Nucleus accumbens (tissue), 56 donors: ENCODE measurements at regions not wholly inside any gene's neighbourhood (a gene's known extent, or its start where the extent isn't known, plus 50 kb on each side); places are given as distances from the start of the nearest gene placed in this dataset.
"Not testable (repeated sequence)": the region's sequence is repeated elsewhere in the genome, so short reads cannot be mapped to it uniquely, and the experiment has no call there.

Experiments used
- DNase-seq, 56 donors: peaks; one replicate each; lab custom pipeline; 2025; lab: John Stamatoyannopoulos, UW

GRCh38 chr12:89230376-89231315 is 121.7 kb downstream of the DUSP6 start:
- no peak for DNase-seq

GRCh38 chr12:89228491-89228890 is 123.8 kb downstream of the DUSP6 start:
- DNase-seq = no peak

DNA sequence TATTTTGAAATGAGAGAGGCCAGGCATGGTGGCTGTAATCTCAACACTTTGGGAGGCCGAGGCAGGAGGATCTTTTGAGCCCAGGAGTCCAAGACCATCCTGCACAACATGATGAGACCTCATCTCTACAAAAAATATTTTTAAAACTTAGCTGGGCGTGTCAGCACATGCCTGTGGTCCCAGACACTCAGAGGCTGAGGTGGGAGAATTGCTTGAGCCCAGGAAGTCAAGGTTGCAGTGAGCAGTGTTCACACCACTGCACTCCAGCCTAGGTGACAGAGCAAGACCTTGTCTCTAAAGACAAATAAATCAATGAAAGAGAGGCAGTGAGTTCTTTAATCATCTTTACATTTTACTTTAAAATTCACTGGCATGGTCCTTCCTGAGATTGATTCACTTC is 124.5 kb downstream of the DUSP6 start:
- DNase-seq = no peak

GRCh38 chr12:89225808-89226411 is 126.4 kb downstream of the DUSP6 start:
- DNase-seq = no peak

DNA sequence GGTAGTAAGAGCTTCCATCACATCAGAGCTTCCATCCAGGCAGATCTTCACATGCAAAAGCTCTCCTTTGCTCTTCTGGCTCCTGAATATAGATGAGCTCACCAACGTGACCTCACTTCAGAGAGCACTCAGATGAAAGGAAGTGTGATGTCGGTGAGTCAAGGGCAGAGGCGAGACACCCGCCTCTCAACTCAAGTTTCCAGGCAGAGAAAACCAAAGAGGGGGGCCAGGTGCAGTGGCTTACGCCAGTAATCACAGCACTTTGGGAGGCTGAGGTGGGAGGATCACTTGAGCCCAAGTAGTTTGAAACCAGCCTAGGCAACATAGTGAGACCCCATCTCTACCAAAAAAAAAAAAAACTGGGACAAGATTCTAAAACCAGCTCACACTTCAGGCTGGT is 126.9 kb downstream of the DUSP6 start:
- DNase-seq = no peak

DNA sequence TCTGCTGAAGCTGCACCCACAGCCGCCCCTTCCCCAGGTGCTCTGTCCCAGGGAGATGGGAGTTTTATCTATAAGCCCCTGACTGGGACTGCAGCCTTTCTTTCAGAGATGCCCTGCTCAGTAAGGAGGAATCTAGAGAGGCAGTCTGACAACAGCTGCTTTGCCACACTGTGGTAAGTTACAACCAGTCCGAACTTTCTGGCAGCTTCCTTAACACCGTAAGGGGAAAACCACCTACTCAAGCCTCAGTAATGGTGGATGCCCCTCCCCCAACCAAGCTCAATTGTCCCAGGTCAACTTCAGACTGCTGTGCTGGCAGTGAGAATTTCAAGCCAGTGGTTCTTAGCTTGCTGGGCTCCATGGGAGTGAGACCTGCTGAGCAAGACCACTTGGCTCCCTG is 129.7 kb downstream of the DUSP6 start:
- not testable (repeated sequence) for DNase-seq

DNA sequence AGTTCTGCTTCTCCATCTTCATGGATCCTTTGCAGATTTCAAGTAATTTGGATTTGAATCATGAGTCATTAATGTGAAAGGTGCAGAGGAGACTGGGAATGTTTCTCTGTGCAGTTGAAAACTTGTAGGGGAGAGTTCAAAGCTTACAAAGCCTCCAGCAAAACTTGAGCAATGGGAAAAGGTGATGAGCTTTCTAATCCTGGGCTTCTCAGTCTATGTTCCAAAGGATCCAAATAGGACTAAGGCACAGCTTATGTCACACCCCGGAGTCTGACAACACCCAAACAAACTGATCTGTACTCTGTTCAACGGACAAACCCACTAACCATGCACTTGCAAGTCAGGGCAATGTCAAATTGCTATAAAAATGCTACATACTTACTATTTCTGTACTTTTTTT is 134.8 kb downstream of the DUSP6 start:
- no peak for DNase-seq

GRCh38 chr12:89216211-89216952 is 135.9 kb downstream of the DUSP6 start:
- no peak for DNase-seq

DNA sequence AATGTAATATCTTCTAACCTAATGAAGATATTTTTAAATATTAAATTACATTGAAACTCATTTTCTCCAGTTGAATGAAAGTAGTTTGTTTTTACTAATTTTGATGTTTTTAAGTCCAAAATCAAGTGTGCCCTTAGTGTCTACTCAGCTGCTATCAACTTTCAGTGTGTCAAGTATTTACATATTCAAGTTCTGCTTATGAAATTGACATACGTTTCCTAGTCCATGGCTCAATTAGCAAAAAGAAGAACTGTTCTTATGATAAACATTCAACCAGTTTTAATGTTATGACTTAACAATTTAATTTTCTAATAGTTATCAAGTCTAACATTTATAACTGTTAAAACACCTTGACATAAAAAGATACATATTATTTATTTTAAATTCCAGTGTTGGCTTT is 137.1 kb downstream of the DUSP6 start:
- no peak for DNase-seq

DNA sequence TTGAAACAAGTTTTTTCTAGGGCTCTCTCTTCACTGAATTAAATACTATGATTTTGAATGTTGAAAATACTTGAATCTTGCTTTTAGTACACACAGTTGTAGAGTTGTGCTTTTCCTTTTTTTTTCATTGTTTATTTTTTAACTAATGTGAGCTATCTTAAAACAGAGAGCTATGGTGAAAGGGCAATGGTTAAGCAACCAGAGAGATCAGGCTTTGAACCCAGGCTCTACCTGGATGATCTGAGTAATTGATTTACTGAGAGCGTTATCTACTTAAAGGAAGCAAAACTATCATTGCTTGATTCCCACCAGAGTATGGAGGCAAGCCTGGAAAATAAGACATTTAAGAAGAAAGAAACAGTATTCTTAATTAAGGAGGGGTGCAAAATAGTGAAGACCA is 138.6 kb downstream of the DUSP6 start:
- no peak for DNase-seq

- DNase-seq = no peak
Measured at GRCh38 chr12:89213139-89213538, 139.2 kb downstream of the DUSP6 start.

DNA sequence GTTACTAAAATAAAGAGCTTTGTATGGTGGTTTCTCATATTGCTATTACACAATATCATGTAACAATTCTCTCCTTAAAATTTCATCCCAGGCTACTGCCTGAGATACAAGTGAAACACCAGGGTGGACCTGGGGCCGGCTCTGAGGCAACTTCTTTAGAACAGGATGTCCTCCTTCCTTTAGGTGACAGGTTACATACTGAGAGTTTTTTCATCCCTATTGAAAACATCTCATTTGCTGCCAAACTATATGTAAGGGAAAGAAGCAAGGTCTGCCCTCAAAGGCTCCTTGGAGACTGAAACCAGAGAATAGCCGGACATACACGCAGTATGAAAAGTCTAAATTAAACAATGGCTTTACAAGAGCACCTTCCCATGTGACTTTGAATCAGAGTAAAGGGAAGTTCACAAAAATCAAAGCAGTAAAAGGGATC is 139.9 kb downstream of the DUSP6 start:
- DNase-seq = no peak

GRCh38 chr12:89211456-89211855 is 140.8 kb downstream of the DUSP6 start:
- DNase-seq = no peak

- DNase-seq = no peak
Measured at GRCh38 chr12:89210277-89210676, 142.0 kb downstream of the DUSP6 start.

GRCh38 chr12:89208661-89209096 is 143.6 kb downstream of the DUSP6 start:
- DNase-seq = no peak

DNA sequence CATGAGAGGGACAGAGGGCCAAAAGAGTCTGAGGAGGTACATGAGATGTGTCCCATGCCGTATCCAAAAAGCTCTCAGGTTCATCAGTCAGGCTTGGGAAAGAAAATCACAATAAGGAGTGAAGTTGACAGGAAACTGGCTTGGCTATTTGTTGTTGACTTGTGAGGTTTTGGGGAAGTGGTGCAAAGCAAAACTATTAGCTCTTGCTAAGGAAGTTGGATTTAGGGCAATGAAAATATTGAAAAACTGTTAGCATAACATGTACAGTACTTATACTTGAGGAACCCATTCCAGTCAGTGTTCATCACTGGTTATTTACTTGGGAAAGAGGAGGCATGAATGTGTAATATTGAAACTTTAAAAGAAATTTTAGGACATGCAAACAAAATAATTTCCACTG is 145.9 kb downstream of the DUSP6 start:
- DNase-seq = no peak

DNA sequence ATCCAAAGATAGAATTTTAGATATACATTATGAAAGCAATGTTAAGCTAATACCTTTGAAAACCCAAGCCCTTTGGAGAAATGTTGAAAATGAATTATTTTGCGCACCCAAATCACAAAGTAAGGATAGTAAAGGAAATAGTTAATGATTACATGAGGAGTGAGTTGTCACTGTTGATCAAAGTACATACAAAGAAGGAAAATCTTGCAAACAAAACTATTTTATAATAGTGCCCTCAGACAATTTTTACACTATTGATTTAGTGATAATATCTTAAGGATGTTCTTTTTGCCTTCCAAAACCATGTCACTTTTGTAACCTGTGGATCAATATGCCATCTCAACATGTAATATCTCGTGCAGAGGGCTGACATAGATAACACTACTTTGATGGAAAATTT is 146.8 kb downstream of the DUSP6 start:
- DNase-seq = no peak

GRCh38 chr12:89203144-89203543 is 149.2 kb downstream of the DUSP6 start:
- DNase-seq = no peak

- no peak for DNase-seq
Measured at GRCh38 chr12:89200217-89200616, 152.1 kb downstream of the DUSP6 start.

DNA sequence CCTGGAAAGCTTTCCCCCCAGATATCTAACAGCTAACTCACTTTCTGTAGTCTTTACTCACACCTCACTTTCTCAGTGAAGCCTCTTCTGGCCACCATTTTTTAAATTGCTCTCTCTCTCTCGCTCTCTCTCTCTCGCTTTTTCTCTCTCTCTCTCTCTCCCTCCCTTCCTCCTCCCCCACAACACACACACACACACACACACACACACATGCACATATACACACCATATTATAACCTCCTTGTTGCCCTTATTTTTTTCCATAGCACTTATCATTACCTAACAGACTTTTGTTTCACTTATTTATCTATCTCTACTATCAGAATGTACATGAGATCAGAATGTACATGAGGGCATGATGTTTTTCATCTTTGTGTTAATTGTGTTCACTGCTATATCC is 156.8 kb downstream of the DUSP6 start:
- DNase-seq = no peak

DNA sequence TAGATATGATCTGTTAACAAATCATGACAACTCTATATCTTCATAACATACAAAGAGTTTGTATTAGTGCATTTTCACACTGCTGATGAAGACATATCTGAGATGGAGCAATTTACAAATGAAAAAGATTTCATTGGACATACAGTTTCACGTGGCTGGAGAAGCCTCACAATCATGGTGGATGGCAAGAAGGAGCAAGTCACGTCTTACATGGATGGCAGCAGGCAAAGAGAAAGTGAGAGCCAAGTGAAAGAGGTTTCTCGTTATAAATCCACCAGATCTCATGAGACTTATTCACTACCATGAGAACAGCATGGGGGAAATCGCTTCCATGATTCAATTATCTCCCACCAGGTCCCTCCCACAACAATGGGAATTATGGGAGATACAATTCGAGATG is 157.6 kb downstream of the DUSP6 start:
- DNase-seq = no peak
